Epithelial cell of proximal tubule (primary cell): ENCODE measurements at regions not wholly inside any gene's neighbourhood (a gene's known extent, or its start where the extent isn't known, plus 50 kb on each side); places are given as distances from the start of the nearest gene placed in this dataset.

ENCODE experiments used
- DNase-seq: peaks from one replicate; pipeline ENCODE4 v3.0.0-alpha.2; 2011; ENCODE audit warnings: low read depth
- H3K4me3 ChIP-seq: 2 replicates; pipeline ENCODE4 v1.5.1; 2011; ENCODE audit warnings: low read depth, mild to moderate bottlenecking, low read length
- TF ChIP-seq, protein P1 (sequence below): conservative IDR thresholded peaks from 2 replicates; pipeline ENCODE4 v1.5.1; 2012; ENCODE audit warnings: low read depth, mild to moderate bottlenecking, low read length

DNA sequence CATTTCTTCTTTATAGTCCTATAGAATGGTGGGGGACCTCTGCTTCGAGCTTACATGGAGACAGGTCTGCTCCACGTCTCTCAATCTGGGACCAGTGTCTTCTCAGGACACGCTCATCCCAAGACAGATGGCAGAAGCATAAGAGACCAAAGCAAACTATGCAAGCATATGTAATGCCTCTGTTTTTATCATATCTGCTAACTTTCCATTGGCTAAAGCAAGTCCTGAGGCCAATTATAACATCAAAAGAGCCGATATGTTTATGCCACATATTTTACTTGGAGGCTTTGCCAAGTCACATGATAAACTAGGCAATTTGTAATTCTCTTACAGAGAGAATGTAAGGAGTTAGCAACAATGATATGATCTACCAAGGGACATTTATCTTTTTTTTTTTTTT lies 102.6 kb upstream of the NRBF2 start:
- no peak overlapping the region for H3K4me3 ChIP-seq
- no peak for DNase-seq
- TF ChIP-seq, protein P1, sequence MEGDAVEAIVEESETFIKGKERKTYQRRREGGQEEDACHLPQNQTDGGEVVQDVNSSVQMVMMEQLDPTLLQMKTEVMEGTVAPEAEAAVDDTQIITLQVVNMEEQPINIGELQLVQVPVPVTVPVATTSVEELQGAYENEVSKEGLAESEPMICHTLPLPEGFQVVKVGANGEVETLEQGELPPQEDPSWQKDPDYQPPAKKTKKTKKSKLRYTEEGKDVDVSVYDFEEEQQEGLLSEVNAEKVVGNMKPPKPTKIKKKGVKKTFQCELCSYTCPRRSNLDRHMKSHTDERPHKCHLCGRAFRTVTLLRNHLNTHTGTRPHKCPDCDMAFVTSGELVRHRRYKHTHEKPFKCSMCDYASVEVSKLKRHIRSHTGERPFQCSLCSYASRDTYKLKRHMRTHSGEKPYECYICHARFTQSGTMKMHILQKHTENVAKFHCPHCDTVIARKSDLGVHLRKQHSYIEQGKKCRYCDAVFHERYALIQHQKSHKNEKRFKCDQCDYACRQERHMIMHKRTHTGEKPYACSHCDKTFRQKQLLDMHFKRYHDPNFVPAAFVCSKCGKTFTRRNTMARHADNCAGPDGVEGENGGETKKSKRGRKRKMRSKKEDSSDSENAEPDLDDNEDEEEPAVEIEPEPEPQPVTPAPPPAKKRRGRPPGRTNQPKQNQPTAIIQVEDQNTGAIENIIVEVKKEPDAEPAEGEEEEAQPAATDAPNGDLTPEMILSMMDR, result no peak

DNA sequence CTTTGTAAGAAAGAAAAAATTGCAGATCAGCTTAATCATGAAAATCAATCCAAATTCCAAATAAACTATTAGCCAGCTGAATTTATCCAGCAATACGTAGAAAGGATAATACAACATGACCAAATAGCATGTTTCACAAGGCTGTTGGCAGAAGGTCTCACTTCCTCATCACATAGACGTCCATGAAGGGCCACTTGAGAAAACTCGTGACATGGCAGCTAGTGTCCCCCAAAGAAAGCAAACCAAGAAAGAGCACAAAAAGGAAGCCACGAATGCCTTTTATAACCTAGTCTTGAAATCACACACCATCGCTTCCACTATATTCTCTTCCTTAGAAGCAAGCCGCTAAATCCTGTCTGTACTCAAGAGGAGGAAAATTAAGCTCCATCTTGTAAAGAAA lies 105.6 kb upstream of the NRBF2 start:
- no peak for DNase-seq
- no peak overlapping the region for H3K4me3 ChIP-seq
- TF ChIP-seq, protein P1, result no peak

DNA sequence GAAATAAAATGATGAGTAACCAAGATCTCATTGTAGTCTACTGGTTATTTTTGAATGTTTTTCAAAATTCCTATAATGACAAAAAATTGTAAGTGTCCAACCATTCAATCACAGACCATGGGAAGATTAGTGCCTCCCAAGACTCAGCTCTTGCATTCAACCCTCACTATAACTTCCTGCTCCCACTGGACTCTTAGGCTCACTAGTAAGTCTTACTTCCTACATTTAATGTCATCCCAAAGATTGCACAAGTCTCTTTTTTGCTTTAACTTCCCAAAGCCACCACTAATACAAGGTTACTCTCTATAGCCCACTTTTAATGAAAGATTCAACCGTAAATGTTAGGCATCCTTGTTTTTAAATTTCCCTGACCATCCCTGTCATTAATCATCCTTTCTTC lies 111.9 kb upstream of the NRBF2 start:
- no peak for DNase-seq
- TF ChIP-seq, protein P1, result no peak
- no peak overlapping the region for H3K4me3 ChIP-seq

DNA sequence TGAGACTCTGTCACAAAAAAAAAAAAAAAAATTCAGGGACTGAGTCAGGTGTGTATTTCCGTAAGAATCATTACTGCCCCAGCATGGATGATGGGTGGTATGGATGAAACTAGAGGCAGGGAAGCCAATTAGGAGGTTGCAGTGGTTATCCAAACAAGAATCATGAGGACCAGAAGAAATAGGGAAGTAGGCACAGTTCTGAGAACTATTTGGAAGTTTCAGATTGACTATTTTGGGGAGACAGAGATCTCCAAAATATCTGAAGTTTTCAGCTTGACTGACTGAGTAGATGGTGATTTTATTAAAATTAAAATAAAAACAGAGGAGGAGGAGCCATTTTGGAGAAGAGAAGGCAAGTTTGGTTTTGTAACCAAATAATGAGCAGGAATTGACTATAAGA lies 119.4 kb upstream of the NRBF2 start:
- no peak overlapping the region for H3K4me3 ChIP-seq
- DNase-seq, result no peak
- TF ChIP-seq, protein P1, result no peak

DNA sequence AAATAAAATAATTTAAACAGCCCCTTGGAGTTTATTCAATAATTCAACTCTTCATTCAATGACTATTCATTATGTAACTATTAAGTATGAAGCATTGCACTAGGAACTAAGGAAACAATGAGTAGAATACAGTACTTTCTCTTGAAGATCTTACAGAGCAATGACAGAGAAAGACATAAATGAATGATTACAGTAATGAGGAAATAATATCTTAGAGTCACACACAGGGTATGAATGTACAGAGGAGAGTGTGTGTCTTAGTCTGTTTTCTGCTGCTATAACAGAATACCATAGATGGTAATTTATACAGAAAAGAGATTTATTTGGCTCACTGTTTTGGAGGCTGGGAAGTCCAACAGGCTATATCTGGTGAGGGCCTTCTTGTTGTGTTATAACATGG lies 120.5 kb upstream of the NRBF2 start:
- DNase-seq, result no peak
- TF ChIP-seq, protein P1, result no peak

DNA sequence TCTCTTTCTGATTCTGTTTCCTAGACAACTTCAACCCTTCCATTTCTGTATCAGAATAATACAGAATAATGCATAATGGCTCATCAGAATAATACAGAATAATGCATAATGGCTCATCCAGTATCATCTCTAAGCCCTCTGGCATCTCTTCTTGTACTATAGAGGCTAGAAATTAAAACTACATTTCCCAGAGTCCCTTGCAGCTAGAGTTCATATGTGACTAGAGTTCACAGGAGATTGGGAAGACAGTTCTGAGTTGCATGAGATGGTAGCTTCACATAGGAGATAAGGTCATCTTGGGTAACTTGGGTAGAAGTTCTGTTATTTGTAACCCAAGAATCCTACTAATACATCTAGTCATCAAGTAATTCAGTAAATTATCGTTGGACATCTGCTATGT lies 122.9 kb upstream of the NRBF2 start:
- TF ChIP-seq, protein P1, result no peak
- no peak for DNase-seq
- H3K4me3 ChIP-seq, result no peak overlapping the region

More for the DNA sequence above, 120.5 kb upstream of the NRBF2 start:
- H3K4me3 ChIP-seq, result no peak overlapping the region

DNA sequence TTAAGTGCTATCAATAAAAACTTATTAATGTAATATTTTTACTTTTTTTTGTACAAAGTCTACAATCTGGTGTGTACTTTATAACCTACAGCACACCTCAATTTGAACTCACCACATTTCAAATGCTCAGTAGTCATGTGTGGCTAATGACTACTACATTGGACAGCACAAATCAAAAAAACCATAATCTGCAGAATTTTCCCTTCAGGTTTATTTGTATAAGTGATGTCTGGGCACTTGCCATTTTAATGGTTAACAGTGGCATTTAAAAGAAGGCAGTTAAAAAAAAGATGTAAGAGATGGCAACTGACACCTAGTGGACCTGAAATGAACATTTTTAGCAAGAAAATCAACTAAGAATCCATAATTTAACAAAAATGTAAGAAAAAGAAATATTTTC lies 124.6 kb upstream of the NRBF2 start:
- no peak overlapping the region for H3K4me3 ChIP-seq
- no peak for DNase-seq
- TF ChIP-seq, protein P1, result peak; percentile 5
